ENCODE measurements at regions not wholly inside any gene's neighbourhood (a gene's known extent, or its start where the extent isn't known, plus 50 kb on each side); places are given as distances from the start of the nearest gene placed in this dataset.

DNA sequence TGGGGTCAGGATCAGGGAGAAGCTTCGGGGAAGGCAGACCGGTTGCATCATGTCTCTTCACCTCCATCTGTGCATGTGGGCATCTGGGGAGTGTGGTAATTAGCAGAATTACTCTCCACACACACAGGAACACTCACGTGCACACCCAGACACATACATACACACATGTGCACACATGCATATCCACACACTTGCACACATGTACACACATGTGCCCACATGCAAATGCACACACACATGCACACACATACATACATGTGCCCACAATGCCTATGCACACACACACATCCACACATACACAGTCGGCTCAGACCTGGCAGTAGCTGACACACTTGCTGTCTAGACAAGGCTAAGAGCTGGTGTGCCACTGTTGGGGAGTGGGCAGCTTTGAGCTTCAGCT, 212.3 kb upstream of the PMEPA1 start:
- Histone ChIP-seq H3K4me1 (ENCODE audit: insufficient read depth, low read length) (no peaks in the 10 kb centered on the region), H3K4me3 (ENCODE audit: low read length) (no peak overlapping the region), H3K9me3 (ENCODE audit: insufficient read depth, low read depth, low read length) (peaks cover 11% of the 10 kb centered on the region; the same call in 1 of the 2 replicates), H3K9ac (ENCODE audit: low read depth, low read length) (no peak overlapping the region), H3K27me3 (ENCODE audit: insufficient read depth, low read length) (no peaks in the 10 kb centered on the region), H3K27ac (ENCODE audit: low read length) (no peak overlapping the region), H3K36me3 (ENCODE audit: insufficient read depth, low read depth, low read length) (no peaks in the 10 kb centered on the region)

DNA sequence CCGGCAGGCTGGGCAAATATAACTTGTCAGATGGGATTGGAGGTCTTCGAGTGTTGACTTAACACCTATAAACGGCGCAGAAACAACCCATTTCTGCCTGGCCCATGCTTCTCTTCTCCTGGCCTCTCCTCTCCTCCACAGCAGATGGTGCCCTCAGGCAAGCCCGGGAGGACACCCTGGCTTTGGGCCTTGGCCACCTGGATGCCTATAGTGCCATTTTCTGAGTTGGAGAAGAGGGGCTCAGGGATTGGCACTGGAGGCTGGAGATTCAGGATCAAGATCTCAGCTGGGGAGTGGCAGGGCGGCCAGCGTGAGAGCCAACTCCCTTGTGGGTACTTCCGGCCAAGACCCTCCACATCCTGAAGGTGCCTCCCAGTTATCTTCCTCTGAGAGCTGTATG, 211.9 kb upstream of the PMEPA1 start:
- Histone ChIP-seq H3K9me3 (ENCODE audit: insufficient read depth, low read depth, low read length) (peaks cover 11% of the 10 kb centered on the region; the same call in 1 of the 2 replicates), H3K4me1 (ENCODE audit: insufficient read depth, low read length) (no peaks in the 10 kb centered on the region), H3K27ac (ENCODE audit: low read length) (no peak overlapping the region), H3K27me3 (ENCODE audit: insufficient read depth, low read length) (no peaks in the 10 kb centered on the region), H3K9ac (ENCODE audit: low read depth, low read length) (no peak overlapping the region), H3K36me3 (ENCODE audit: insufficient read depth, low read depth, low read length) (no peaks in the 10 kb centered on the region), H3K4me3 (ENCODE audit: low read length) (no peak overlapping the region)

GRCh38 chr20:57920971-57921370, 211.2 kb upstream of the PMEPA1 start:
- no peaks in the 10 kb centered on the region for H3K27me3 ChIP-seq (ENCODE audit: insufficient read depth, low read length)
- H3K9ac ChIP-seq (ENCODE audit: low read depth, low read length) = no peak overlapping the region
- no peak overlapping the region for H3K27ac ChIP-seq (ENCODE audit: low read length)
- H3K4me3 ChIP-seq (ENCODE audit: low read length) = no peak overlapping the region
- peaks cover 5% of the 10 kb centered on the region; the same call in 1 of the 2 replicates for H3K9me3 ChIP-seq (ENCODE audit: insufficient read depth, low read depth, low read length)
- no peaks in the 10 kb centered on the region for H3K4me1 ChIP-seq (ENCODE audit: insufficient read depth, low read length)
- no peaks in the 10 kb centered on the region for H3K36me3 ChIP-seq (ENCODE audit: insufficient read depth, low read depth, low read length)

DNA sequence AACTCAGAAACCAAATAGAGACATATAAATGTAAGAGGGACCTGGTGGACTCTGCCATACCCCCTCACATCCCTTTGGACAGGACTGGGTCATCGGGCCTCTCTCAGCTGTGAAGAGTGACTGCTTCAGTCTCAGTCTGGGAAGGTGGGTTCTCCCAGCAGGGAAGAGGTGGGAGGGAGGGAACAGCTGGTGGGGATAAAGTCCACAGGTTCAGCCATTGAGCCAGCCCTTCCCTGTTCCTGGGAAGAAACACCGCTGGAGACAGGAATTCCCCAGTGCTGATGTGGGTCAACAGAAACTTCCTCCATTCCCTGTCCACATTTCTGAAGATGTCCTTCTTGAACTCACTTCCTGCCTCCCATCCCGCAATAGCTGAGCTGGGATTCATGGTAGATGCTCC, 209.2 kb upstream of the PMEPA1 start:
- Histone ChIP-seq H3K27ac (ENCODE audit: low read length) (no peak overlapping the region), H3K27me3 (ENCODE audit: insufficient read depth, low read length) (no peaks in the 10 kb centered on the region), H3K9me3 (ENCODE audit: insufficient read depth, low read depth, low read length) (no peaks in the 10 kb centered on the region), H3K36me3 (ENCODE audit: insufficient read depth, low read depth, low read length) (no peaks in the 10 kb centered on the region), H3K4me3 (ENCODE audit: low read length) (no peak overlapping the region), H3K4me1 (ENCODE audit: insufficient read depth, low read length) (no peaks in the 10 kb centered on the region), H3K9ac (ENCODE audit: low read depth, low read length) (no peak overlapping the region)

DNA sequence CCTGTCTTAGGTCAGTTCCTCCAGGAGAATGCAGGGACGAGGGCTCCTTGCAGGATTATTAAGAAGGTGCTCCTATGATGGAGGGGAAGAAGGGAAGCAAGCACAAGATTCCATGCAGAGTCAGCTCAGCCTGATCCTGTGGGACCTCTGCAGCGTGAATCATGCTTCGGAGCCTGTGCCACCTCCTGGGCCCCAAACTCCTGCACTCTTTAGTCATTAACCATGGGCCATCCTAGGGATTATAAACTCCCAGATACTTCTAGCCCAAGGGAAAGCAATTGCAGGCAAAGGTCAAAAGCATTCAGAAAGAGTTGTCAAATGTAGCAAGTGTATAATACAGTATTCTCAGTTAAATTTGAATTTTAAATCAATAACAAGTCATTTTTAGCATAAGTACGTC, 208.7 kb upstream of the PMEPA1 start:
- no peaks in the 10 kb centered on the region for H3K4me1 ChIP-seq (ENCODE audit: insufficient read depth, low read length)
- no peak overlapping the region for H3K27ac ChIP-seq (ENCODE audit: low read length)
- no peaks in the 10 kb centered on the region for H3K27me3 ChIP-seq (ENCODE audit: insufficient read depth, low read length)
- no peak overlapping the region for H3K9ac ChIP-seq (ENCODE audit: low read depth, low read length)
- H3K36me3 ChIP-seq (ENCODE audit: insufficient read depth, low read depth, low read length) = no peaks in the 10 kb centered on the region
- no peaks in the 10 kb centered on the region for H3K9me3 ChIP-seq (ENCODE audit: insufficient read depth, low read depth, low read length)
- no peak overlapping the region for H3K4me3 ChIP-seq (ENCODE audit: low read length)

DNA sequence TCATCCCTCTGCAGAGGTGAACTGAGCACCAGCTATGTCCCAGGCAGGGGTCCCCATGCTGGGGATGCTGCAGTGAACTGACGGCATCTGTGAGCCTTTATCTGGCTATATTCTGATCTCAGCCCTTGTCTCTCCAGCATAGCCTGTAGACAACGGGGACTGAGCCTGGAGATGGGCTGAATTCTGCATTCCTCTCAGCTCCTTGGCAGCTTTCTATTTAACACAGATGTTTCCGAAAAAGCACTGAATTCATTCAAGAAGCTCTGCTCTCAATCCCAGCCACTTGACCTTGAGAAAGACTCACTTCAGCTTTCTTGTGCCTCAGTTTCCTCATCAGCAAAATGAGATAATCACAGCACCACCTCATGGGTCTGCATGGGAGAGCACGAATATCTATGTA, 204.4 kb upstream of the PMEPA1 start:
- Histone ChIP-seq H3K27me3 (ENCODE audit: insufficient read depth, low read length) (no peaks in the 10 kb centered on the region), H3K27ac (ENCODE audit: low read length) (no peak overlapping the region), H3K9me3 (ENCODE audit: insufficient read depth, low read depth, low read length) (no peaks in the 10 kb centered on the region), H3K4me1 (ENCODE audit: insufficient read depth, low read length) (no peaks in the 10 kb centered on the region), H3K36me3 (ENCODE audit: insufficient read depth, low read depth, low read length) (no peaks in the 10 kb centered on the region), H3K4me3 (ENCODE audit: low read length) (no peak overlapping the region), H3K9ac (ENCODE audit: low read depth, low read length) (no peak overlapping the region)

DNA sequence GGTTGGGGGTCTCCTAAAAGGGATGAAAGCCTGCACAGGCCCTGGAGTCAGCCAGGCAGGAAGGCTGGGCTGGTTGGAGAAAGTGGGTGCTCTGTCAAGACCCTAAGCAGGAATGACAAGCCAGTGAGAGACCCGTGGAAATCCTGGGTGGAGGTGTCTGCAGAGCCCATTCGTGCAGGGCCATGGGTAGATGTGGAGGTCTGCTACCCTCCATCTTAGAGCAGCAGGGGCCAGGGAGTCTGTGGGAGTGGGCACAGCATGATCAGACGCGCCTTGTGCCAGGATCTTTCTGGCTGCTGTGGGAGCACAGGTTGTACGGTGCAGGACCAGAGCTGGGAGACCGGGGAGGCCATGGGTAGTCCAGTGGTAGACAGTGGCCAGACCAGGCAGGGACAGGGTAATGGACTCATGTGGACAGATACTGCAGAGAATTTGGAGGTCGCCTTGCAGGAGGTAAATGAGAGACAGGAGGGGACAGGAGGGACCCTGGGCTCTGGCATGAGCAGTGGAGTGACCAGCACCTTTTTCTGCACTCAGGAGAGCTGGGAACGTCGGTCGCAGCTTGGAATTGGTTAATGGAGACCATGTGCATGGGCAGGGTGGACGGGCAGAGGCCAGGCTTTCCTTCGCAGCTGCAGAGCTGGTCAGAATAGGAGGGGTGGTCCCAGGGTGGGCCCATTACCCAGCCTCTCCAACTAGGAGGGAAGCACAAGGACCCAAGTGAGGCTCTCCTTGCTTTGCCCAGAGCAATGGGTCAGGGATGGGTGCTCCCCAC, 203.5 kb upstream of the PMEPA1 start:
- Histone ChIP-seq H3K27ac (ENCODE audit: low read length) (no peak overlapping the region), H3K9ac (ENCODE audit: low read depth, low read length) (no peak overlapping the region), H3K27me3 (ENCODE audit: insufficient read depth, low read length) (no peaks in the 10 kb centered on the region), H3K9me3 (ENCODE audit: insufficient read depth, low read depth, low read length) (no peaks in the 10 kb centered on the region), H3K4me1 (ENCODE audit: insufficient read depth, low read length) (no peaks in the 10 kb centered on the region), H3K36me3 (ENCODE audit: insufficient read depth, low read depth, low read length) (no peaks in the 10 kb centered on the region), H3K4me3 (ENCODE audit: low read length) (no peak overlapping the region)

DNA sequence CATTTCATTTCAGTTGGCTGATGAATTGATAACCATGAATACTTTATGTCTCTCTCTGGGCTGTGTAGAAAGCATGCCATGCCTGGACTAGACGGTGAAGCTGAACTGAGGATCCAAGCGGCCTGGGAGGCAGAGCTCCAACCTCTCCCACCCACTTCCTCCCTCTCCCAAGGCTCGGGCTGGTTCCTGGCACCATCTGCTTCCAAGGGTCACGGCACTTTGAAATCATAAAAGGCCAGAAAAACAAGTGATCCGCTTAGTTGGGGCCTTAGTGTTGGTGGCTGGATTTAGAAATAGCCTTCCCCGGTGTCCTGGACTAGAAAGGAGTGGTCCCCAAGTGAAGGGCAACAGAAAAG, 202.4 kb upstream of the PMEPA1 start:
- no peaks in the 10 kb centered on the region for H3K9me3 ChIP-seq (ENCODE audit: insufficient read depth, low read depth, low read length)
- no peak overlapping the region for H3K4me3 ChIP-seq (ENCODE audit: low read length)
- no peak overlapping the region for H3K9ac ChIP-seq (ENCODE audit: low read depth, low read length)
- H3K36me3 ChIP-seq (ENCODE audit: insufficient read depth, low read depth, low read length) = no peaks in the 10 kb centered on the region
- H3K27ac ChIP-seq (ENCODE audit: low read length) = no peak overlapping the region
- no peaks in the 10 kb centered on the region for H3K4me1 ChIP-seq (ENCODE audit: insufficient read depth, low read length)
- no peaks in the 10 kb centered on the region for H3K27me3 ChIP-seq (ENCODE audit: insufficient read depth, low read length)

DNA sequence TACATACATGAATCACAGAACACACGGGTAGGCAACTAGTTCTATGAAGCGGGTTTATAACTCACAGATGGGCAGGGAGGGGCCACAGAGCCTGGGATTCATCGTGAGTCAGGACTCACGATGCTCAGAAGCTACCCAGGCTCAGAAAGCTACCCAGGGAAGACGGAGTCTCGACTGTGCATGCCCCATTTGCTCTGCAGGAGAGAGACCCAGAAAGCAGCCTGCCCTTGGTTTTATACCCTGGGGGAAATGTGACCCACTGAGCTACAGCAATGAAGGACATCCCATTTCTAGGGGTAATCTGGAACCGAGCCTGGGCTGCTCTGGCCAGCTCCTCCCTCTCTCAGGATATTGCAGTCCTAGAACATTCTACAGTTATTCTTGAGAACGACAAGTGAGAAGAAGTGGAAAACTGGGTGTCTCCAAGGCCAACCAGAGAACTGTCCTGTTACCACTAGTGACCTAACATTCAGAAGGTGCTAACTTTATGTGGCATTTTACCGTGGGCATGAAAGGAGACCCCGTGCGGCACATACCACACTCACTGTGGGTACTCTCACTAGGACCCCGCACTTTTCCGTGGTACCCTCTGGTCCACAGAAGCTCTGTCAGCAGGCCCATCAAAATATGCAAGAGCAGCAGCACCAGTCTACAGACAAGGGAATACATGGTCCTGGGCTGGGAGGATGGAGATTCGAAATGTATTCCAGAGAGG, 201.9 kb upstream of the PMEPA1 start:
- Histone ChIP-seq H3K36me3 (ENCODE audit: insufficient read depth, low read depth, low read length) (no peaks in the 10 kb centered on the region), H3K9ac (ENCODE audit: low read depth, low read length) (no peak overlapping the region), H3K9me3 (ENCODE audit: insufficient read depth, low read depth, low read length) (no peaks in the 10 kb centered on the region), H3K4me3 (ENCODE audit: low read length) (no peak overlapping the region), H3K27me3 (ENCODE audit: insufficient read depth, low read length) (no peaks in the 10 kb centered on the region), H3K4me1 (ENCODE audit: insufficient read depth, low read length) (no peaks in the 10 kb centered on the region), H3K27ac (ENCODE audit: low read length) (no peak overlapping the region)

GRCh38 chr20:57910716-57911115, 200.9 kb upstream of the PMEPA1 start:
- H3K27ac ChIP-seq (ENCODE audit: low read length) = no peak overlapping the region
- H3K27me3 ChIP-seq (ENCODE audit: insufficient read depth, low read length) = no peaks in the 10 kb centered on the region
- H3K36me3 ChIP-seq (ENCODE audit: insufficient read depth, low read depth, low read length) = no peaks in the 10 kb centered on the region
- H3K9me3 ChIP-seq (ENCODE audit: insufficient read depth, low read depth, low read length) = no peaks in the 10 kb centered on the region
- H3K4me3 ChIP-seq (ENCODE audit: low read length) = no peak overlapping the region
- H3K4me1 ChIP-seq (ENCODE audit: insufficient read depth, low read length) = no peaks in the 10 kb centered on the region
- no peak overlapping the region for H3K9ac ChIP-seq (ENCODE audit: low read depth, low read length)

- H3K27me3 ChIP-seq (ENCODE audit: insufficient read depth, low read length) = no peaks in the 10 kb centered on the region
- H3K4me3 ChIP-seq (ENCODE audit: low read length) = no peak overlapping the region
- no peaks in the 10 kb centered on the region for H3K36me3 ChIP-seq (ENCODE audit: insufficient read depth, low read depth, low read length)
- no peak overlapping the region for H3K9ac ChIP-seq (ENCODE audit: low read depth, low read length)
- H3K27ac ChIP-seq (ENCODE audit: low read length) = no peak overlapping the region
- H3K4me1 ChIP-seq (ENCODE audit: insufficient read depth, low read length) = no peaks in the 10 kb centered on the region
- no peaks in the 10 kb centered on the region for H3K9me3 ChIP-seq (ENCODE audit: insufficient read depth, low read depth, low read length)
These were observed 200.0 kb upstream of the PMEPA1 start for GRCh38 chr20:57909763-57910331.

Data from iPS-20b (cell line).